ENCODE measurements at regions not wholly inside any gene's neighbourhood (a gene's known extent, or its start where the extent isn't known, plus 50 kb on each side); places are given as distances from the start of the nearest gene placed in this dataset.
A peak's percentile ranks its signal among the peaks of the same experiment; 100 is the strongest.

DNA sequence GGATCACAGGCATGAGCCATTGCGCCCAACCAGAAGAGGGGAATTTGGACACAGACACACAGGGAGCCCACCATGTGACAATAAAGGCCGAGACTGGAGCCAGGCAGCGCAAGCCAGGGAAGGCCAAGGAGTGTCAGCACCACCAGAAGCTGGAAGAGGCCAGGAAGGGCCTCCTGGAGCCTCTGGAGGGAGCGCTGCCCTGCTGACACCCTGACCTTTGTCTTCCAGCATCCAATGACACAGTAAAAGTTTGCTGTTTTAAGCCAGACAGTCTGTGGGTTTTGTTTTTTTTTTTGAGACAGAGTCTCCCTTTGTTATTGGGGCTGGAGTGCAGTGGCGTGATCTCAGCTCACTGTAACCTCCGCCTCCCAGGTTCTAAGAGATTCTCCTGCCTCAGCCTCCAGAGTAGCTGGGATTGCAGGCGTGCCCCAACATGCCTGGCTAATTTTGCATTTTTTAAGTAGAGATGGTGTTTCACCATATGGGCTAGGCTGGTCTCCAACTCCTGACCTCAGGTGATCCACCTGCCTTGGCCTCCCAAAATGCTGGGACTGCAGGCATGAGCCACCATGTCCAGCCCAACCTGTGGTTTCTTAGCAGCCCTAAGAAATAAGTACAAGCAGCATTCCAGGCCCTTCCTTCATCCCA, 215.8 kb downstream of the CTTN start:
- DNase-seq: no peak

DNA sequence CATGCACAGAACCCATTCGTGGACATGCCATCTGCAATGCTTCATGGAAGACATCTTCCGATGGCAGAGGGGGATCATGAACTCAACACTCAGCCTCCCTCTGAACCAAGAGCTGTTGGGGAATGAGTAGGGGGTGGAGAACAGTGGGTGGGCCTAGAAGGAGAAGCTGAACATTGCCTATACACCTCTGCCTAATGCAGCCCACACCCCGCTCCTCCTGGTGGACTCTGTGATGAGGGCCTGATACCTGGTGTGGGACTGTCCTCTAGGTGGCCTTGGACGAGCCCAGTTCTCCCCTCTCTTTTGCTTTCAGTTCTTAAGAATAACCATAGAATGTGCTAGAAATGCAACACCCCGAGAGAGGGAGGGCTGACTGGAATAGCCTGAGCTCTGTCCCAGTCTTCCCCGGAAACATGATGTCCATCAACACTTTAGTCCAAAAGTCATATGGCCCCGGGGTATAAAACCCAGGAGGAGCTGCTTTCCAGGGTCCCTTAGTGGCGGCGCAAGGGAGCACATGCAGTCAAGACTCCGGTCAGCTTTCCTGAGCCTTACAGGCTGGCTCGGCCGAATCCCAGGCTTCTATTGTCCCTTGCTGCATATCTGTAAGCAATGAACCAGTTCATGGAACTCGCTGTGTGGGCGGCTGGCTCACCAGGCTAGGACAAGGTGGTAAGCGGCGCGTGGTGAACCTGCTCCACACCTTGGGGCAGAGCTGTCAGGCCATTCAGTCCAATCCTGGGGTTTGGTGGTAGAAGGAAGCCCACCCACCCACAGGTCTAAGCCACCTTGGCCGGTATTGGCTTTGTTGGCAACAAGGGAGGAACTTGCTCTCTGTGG, 216.9 kb downstream of the CTTN start:
- no peak for DNase-seq

DNA sequence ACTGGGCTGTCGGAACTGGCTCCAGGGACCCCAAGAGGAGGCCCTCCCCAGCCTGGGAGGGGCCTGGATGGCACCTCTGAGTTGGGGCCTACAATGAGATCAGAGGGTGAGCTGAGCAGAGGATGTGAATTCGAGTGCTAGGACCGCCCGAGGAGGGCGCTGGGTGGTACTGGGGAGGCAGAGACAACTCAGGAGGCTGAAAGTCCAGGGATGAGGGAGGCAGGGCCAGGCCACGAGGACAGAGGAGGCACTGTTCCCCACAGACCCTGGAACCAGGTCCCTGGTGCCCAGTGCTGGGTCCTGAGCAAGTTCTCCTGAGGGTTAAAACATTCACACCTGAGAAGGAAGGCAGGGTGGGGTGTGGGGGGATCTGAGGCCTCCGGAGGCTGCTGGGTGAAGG, 218.0 kb downstream of the CTTN start:
- DNase-seq: no peak

DNA sequence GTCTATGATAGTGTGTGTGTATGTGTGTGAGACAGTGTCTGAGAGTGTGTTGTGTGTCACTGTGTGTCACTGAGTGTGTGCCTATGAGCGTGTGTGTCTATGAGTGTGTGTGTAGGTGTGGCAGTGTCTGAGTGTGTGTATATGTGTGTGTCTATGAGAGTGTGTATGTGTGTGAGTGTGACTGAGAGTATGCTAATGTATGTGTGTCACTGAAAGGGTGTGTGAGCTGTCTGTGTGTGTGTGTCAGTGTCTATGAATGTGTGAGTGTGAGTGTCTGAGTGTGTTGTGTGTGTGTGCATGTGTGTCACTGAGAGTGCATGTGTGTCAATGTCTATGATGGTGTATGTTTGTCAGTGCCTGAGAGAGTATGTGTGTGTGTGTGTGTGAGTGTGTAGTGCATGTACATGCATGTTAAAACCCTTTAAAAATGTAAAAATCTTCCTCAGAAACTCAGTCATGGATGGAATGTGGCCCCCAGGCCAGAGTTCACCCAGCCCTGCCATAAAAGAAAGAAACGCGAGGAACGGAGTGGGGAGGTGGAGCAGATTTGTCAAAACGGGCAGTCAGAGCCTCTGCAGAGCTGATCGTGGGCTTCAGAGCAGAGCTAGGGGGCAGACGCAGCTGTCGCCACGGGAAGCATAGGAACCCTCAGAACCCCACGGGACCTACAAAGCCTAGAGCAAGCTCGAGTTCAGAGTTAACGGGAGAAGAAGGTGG, 218.8 kb downstream of the CTTN start:
- DNase-seq: no peak

DNA sequence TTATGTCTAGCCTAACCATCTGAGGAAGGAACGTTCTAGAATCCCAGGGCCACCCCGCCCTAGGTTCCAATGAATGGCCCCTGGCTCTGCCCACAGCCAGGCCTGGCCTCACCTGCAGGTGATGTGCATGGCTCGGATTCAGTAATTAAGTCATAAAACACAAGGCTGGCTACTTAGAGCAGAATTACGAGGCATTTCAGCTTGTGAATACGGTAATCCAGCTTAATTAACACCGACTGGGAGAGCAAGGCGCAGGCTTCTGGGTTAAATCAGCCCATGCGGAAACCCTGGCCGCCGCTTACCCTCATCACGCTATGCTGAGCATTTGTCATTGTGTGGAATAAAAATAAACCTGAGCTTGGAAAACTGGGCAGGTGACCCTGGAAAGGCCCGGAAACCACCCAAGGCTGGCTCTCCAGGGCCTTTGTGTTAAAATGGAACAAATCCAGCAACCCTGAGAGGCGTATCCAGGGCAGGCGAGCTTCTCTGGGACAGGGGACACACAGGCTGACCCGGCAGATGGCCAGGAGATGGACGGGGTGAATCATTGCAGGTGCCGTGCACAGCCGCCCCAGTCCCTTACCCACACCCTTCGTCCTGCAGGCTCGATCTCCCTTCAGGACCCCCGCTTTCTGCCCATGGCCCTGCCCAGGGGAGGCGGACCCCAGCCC, 220.2 kb downstream of the CTTN start:
- DNase-seq: peak; percentile 9

DNA sequence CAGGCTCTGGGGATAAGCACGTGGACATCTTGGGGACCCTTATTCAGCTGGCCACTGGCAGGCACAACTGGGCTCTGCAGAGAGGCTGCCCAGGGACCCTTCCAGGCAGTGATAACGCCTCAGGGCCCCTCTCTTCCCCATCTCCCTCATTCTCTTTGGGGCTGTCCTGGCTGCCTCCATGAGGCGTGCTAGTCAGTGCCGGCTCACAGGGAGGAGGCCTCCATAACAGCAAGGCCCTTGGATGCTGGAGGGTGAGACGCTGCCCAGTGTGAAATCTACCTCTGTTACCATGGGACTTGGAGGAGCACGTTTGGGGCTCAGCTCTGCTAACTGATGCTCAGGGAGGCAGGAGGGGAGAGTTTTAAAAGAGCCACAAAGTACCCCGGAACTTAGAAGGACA, 221.3 kb downstream of the CTTN start:
- DNase-seq: no peak

DNA sequence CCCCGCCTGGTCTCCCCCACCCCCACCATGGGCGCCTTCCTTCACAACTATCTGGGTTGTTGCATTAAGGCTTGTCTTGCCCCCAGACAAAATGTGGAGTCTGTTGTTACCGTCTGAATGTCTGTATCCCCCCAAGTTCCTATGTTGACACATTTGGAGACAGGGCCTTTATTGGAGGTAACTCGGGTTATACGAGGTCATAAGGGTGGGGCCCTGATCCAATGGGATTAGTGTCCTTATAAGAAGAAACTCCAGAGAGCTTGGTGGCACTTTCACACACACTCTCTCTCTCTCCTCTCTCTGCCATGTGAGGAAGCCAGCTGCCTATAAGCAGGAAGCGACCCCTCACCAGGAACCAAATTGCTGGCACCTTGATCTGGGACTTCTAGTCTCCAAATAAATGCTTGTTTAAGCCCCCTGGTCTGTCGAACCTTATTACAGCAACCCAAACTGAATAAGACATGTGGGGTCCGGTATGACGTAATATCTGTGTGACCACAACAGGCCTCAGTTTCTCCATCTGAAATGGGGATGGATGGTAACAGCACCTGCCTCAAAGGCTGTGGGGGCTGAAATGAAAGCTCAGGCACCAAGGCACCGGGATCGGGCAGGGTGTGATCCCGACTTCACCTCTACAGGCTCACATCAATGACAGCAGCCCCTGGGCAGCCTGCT, 222.3 kb downstream of the CTTN start:
- no peak for DNase-seq

DNA sequence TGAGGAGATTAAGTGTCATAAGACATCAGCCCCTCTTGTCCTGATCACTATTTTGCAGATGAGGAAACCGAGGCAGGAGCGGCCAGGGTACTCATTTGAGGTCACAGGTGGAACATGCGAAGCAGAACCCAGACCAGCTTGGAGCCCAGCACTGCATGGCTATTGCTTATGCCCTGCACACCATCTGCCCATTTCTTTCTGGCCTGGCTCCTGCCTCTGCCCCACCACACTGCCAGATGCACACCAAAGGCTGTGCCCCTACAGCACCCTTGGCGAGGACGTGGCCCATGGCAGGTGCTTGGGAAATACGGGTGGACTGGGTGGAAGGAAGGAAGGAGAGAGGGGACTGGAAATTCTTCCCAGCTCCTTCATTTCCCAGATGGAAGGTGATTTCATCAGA, 222.9 kb downstream of the CTTN start:
- DNase-seq: no peak

DNA sequence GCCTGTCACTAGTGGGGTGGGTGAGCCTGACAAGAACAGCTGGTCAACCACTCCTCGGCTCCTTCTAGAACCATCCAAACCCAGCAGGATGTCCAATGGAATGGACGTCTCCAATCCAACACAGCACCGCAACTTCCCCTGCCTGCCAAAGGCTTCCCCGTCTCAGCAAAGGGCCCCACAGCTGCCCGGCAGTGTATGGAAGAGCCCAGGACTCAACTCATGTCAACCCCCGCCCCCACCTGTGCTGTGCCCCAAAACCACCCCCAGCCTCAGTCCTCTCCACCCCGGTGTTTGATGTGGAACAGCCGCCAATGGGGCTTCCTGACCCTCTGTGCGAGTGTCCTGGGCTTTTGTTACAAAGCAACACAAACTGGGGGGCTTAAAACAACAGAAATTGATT, 223.8 kb downstream of the CTTN start:
- no peak for DNase-seq

DNA sequence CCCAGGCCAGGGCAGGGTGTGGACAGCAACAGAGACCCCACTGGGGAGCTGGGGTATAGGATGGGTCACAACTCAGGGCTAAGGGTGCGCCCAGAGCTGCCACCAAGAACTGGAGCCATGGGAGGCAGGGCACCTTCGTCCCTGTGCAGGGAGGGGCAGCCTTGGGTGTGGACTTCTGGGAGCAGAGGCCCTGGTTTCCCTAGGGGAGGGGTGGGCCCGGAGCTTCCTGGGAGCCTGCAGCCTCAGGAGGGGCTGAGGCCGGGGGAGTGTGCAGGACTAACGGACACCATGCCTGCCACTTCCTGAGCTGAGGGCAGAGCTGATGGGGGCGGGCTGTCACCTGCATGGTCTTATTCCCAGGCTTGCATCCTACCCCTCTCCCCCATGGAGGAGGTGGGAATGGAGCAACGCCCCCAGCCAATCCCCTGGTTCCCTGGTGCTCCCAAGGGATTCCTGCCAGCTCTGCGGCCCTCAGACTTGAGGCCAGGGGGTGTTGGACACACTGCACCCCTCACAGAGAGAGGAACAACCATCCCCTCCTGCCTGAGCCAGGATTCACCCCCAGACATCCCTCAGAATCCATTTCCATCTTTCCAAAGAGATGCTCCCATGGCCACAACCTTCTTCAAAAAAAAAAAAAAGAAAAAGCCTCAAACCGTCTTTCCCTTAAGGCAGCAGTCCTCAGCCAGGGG, 225.7 kb downstream of the CTTN start:
- no peak for DNase-seq

DNA sequence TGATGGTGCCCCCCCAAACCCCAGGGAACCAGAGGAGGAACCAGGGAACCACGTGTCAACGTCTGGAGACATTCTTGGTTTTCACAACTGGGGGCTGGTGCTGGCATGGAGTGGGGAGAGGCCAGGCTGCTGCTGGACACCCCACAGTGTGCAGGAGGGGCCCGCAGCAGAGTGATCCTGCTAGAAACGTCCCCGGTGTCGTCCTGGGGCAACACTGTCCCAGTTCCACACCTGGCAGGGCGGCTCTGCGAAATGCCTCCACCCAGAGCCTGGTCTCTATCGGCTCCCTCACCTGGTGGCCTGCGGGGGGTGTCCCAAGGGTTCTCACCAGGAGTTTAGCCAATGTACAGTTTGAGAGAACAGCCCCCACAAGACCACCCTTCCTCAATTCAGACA, 226.3 kb downstream of the CTTN start:
- no peak for DNase-seq

DNA sequence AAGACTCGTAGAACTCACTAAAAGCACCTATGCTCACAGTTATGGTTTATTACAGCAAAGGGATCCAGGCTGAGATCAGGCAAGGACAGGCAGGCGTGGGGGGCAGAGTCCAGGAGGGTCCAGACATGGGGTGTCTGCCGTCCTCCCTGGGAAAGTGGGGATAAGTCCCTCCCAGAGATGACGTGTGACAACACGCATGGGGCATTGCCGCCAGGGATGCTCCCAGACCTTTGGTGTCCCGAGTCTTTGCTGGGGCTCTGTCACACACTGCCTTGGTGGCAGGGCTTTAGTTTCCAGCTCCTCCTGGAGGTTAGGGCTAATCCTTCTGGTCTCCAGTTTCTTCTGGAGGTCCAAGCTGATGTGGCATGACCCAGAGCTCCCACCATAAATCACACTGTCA, 226.7 kb downstream of the CTTN start:
- no peak for DNase-seq

DNA sequence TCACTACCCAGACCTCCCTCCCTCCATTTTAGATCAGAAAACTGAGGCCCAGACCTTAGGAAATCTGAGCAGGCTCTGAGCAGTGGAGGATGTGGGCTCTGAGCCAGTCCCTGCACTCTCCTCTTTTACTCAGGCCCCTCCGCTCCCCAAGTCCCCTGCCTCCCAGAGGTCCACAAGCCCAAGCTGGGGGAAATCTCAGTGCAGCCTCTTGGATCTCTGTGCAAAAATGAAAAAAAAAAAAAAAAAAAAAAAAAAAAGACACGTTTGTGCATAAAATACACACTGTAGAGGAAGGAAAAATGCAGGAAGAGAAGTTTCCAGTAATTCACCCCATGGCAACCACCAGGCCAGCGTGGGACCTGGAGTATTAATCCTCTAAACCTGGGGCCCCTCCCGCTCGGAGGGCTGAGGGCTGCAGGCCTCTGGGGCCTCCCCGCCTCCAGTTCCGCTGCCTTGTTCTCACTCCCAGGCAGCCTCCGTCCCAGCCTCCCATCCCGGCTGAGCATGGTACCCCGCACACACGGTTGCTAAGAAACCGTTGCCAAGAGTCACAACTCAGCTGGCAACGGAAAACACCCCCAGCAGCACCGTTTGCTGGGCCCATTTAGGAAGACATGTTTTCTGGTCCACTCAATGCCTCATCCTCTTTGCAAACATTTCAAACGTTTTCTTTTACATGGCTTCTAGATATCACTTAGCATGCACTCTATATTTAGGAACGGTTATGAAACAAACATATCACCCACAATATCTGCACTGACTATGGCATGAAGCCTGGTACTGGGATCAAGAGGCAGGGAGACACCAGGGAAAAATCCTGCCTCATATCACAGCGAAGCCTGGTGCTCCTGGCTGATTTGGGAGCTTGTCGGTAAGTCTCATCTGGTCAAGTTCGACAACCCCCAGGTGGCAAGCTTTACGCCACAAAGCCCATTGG, 227.5 kb downstream of the CTTN start:
- no peak for DNase-seq

DNA sequence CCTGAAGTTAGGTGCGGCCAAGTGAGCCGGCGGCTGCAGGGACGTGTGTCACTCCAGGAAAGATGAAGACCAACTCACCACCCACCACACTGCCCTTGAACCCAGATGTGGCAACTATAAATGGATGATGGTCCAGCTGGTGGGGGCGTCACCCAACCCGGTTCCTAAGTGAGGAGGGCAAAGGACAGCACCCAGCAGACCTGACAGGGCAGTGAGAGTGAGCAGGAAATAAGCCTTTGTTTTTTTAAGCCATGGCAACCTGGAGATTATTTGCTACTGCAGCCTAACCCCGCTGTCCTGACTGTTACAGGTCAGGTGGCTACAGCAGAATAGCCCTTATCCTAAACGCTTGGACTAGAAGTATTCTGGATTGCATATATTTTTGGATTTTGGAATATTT, 228.9 kb downstream of the CTTN start:
- DNase-seq: no peak

DNA sequence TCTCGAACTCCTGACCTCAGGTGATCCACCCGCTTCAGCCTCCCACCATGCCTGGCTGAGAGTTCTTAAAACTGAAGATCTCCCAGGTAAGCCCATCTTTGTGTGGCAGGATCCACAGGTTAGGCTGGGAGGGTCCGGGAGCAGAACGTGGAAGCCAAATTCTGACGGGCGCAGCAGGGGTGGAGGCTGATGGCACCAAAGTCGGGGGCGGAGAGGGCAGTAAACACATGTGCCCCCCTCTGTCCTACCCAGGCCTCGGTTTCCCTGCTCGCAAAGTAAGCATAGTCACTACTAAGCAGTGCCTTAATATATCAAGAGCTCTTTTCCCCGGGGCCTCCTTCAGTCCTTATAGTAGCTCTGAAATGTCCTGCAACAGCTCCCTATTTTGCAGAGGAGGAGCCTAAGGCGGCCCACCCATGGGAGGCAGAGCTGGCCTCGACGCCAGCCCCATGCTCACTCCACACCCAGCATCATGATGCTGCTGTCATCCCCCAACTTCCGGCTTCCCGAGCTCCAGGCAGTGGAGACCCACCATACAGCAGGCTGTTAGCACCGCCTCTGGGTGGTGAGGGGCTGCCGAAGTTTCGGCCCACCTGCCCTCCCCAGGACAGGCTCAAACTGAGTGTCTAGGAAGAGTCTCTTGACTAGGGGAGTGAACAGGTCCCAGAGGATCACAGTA, 230.0 kb downstream of the CTTN start:
- no peak for DNase-seq

DNA sequence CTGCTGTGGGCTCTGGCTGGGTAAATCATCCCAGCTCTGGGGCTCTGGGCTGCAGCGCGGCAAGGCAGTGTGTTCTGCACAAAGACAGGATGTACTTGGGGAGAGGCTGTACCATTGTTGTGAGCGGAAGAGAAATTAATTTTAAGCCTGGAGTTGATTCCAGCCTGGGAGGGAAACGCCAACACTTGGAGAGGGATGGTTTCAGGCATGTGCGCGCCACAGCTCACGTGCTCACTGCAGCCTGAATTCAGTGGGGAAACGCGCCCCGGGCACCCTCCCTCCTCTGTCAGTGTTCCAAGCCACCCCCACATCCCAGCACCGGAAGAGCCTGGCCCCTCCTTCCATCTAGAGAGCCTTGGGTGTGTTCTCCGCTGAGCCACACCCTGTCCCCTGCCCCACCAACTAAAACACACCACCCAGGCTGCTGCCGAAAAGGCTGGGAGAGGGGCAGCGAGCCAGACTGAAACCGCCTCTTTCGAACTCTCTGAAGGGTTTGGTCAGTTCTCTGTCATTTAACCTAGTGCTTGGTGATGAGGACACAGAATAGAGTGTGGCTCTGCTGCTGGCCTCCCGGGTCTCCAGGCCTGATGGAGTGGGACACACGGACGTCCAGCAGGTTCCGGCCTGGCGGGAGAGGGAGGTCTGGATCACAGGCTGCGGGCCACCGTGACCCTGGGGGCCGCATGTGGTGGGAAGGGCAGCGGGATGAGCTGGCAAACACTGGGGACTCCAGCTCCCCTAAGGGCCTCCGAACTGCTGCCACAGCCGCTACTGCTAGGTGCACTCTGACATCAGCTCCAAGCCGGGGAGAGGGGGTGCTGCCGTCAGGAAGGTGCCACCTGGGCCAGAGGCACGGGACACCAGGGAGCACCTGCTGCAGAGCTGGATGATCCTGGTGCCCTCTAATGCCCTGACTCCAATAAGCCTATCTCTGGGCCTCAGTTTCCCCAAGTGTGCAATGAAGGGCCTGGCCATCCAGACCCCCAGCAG, 230.8 kb downstream of the CTTN start:
- no peak for DNase-seq

DNA sequence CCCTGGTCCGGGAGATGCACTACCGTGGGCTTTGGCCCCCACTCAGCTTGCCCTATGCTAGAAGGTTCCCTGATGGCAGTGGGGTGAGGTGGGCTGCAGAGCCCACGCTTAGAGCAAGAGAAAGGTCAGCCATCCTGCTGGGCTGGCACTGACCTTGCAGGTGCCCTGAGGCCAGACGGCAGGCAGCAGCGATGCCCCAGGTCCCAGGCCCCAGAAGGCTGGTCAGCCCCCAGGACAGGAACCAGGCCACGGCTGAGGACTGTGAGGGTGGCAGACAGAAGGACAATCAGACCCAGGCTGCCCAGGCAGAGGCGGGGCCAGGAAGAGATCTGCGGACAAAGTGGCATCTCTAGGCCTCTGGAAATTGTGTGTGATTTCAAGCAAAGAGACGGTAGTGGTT, 231.7 kb downstream of the CTTN start:
- DNase-seq: no peak

DNA sequence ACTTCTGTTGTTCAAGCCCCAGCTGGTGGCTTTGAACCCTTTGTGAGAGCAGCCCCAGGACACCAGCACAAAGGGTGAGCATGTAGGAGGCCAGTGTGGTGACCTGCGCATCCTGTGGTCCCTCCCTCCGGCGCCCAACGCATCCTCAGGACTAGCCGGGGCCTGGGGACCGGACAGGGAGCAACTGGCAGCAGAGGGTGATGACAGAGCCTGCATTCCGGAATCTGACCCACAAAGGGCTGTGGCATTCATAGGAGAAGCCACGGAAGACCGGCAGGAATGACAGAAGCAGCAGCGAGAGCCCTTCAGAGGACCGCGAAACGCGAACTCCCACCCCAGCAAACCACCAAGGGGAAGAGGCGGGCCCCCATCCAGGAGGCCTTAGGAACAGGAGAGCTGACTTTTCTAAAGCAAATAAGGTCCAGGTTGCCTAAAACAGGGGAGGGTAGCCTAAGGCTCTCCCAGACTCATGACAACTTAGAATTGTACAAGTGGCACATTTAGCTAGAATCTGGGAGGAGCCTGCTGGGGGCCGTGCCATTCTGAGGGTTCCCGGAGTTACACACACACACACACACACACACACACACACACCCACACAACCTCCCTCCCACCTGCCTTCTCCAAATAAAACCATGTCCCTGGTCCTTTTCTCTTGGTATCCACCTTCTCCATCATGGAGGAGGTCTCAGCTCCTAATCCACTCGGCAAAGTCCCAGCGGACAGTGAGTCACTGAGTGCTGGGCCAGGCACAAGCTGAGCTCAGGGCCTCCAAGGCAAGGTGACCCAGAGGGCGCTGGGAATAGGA, 232.7 kb downstream of the CTTN start:
- no peak for DNase-seq

All from NCI-H146 (cell line).